GM19438 (cell line): ENCODE measurements at regions not wholly inside any gene's neighbourhood (a gene's known extent, or its start where the extent isn't known, plus 50 kb on each side); places are given as distances from the start of the nearest gene placed in this dataset.
"Not testable (repeated sequence)": the region's sequence is repeated elsewhere in the genome, so short reads cannot be mapped to it uniquely, and the experiment has no call there.

ENCODE experiments used
- ATAC-seq: cut with Tn5 transposase; IDR thresholded peaks from one replicate; pipeline ENCODE4 v1.9.1; 2021; ENCODE audit warnings: low read depth; ENCODE audit not compliant: unreplicated experiment

DNA sequence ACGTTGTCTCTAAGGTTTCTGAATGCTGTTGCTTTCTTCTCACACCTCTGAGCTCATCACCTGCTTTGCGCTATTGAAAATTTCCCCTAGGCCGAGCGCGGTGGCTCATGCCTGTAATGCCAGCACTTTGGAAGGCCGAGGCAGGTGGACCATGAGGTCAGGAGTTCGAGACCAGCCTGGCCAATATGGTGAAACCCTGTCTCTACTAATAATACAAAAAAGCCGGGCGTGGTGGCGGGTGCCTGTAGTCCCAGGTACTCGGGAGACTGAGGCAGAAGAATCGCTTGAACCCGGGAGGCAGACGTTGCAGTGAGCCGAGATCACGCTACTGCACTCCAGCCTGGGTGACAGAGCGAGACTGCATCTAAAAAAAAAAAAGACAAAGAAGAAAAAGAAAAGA lies 422.0 kb upstream of the DPH6 start:
- not testable (repeated sequence) for ATAC-seq

DNA sequence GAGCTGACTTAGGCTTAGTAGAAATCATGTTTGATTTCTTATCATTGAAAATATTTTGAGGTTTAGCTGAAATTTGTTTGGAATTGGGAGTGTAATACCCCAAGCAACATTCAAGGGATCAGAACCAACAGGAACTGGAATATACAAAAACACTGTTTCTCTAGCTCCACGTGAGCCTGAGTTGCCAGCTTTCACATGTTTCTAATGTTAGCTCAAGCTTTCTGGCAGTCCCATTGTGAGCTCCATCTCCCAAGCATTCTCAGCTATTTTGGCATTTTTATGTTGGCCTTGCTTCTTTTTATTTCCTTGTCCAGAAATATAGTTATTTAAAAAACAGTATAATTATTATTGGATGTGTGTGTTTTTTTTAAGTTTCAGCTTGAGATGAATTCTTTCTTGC lies 427.1 kb upstream of the DPH6 start:
- ATAC-seq = no peak

DNA sequence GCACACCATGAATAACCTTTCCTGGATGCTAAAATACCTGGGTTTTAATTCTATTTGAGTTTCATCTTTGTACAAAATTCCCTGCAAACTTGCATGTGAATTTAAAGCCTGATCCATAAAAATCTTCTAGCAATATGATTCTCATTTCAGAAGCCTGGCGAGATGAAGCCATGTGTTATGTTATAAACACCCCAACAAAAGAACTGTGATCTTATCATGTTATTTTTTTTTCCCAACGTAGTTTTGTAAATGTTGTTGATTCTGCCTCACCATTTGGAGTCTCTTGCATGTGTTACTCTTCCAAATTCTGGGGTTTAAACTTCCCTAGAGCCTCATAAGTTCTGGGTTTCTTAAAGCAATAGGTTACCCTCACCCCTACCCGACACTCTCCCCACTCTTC lies 428.1 kb upstream of the DPH6 start:
- no peak for ATAC-seq

DNA sequence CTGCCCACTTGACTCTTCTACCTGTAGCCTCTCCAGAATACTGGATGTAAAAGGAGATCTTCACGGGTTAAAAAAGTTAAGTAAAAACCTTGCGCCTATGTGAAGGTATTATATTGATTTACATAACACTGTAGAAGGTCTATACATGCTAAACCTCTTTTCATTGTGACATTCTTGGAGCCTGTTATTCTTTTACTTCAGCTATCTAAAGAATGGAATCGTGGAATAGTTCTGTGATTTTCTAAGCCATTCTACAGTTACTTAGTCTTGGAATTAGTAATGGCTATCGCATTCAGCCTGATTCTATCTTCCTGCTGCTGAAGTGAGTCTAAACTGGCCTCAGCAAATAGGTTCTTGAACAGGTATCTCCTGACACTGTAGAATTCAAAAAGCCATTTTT lies 430.0 kb upstream of the DPH6 start:
- no peak for ATAC-seq

DNA sequence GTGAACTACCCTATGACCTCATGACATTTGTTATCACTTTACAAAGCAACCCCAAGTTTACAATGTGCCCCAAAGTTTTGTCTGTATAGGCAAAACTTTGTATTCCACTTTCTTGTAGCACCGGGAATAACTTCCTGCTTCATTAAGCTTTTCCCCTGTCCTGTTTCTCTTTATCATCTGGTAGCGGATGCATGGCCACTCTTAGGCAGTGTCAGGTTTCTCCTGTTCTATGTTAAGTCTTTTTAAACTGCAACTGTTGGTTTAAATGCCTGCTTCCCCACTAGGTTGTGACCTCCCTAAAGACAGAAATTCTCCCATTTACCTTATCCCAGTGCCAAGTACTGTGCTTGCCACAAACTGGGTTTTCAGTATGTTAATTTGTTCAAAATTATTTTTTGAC lies 433.6 kb upstream of the DPH6 start:
- ATAC-seq = no peak

DNA sequence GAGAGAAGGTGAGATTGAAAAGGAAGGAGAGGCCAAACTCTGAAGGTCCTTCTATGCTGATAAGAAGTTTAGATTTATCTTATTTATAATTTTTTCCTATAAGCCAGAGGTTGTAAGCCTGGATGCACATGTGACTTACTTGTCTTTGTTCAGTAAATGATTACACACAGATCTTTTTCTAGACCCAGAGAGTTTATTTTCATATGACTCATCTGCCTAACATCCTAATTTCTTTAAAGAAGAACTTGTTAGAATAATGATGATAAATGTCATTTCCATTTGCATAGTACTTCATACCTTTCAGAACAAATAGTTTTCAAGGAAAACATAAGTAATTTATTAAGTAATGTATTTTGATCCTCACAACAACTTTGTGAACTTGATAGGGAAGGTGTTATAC lies 434.8 kb upstream of the DPH6 start:
- no peak for ATAC-seq

DNA sequence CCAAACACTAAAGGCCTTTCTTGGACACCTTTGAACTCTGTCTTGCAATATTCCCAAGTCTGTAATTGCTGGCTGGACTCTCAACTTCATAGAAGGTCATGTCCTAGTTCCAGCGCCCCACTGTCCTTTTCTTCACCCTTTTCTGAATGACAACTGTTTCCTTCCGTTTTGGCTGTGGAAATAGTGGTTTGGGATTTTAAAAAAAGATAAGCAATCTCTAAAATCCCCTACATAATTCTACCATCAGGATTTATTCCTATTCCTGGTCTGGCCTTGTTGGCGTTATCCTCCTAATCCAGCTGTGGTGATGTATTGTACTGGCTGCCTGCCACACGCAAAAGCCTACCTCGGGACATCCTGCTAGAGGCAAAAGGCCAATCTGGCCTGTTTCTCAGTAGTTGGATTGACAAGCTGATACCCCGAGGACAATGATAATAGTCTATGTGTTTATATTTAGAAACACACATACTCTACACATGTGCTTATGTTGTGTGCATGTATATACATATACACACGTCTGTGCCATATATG lies 440.3 kb upstream of the DPH6 start:
- no peak for ATAC-seq

DNA sequence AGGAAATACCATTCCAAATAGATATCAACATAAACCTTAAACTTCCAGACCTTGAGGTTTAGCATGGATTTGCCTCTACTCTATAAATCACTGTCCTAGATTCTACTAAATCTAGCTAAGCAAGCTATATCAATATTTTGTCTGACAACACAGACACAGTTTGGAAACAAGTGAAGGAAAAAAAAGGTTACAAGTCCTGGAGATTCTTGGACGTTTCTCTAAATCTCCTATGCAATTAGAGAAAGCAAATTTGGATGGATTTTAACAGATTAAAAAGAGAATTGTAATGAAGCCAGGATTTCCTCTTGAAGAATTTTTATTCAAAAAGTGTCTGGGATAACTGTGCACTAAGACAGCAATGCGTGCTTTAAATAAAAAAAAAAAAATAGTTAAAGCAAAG lies 441.1 kb upstream of the DPH6 start:
- ATAC-seq = no peak

DNA sequence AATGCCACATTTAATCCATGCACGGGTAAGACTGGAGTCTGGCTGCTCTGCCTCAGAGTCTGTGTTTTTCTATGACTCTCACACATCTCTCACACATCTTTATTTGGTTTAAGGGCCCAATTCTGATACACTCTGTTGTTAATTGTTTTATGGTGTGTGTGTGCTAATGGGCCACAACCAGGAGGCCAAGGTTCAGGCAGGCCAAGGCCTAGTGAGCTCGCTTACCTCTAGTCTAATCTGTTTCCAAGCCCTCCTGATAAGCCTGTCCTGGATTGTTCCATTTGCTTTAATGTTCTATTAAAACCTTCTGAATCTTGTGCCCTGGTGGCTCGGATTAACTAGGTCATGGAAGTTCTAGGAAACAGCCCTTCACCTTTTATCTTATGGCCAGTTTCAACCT lies 445.4 kb upstream of the DPH6 start:
- ATAC-seq = no peak

DNA sequence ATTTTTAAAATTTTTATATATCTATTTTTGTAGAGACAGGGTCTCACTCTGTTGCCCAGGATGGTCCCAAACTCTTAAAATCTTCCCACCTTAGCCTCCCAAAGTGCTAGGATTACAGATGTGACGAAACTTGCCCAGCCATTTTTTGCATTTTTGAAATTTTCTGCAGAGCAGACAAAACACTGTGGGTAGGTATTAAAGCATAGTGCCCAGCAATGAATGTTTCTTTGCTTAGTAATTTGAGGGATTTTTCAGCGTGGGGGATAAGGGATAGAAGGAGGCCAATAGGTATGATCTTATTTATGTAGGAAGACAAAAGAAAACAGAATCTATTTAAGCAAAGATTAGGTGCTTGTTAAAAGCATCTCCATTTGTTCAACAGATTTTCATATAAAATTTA lies 446.8 kb upstream of the DPH6 start:
- no peak for ATAC-seq

DNA sequence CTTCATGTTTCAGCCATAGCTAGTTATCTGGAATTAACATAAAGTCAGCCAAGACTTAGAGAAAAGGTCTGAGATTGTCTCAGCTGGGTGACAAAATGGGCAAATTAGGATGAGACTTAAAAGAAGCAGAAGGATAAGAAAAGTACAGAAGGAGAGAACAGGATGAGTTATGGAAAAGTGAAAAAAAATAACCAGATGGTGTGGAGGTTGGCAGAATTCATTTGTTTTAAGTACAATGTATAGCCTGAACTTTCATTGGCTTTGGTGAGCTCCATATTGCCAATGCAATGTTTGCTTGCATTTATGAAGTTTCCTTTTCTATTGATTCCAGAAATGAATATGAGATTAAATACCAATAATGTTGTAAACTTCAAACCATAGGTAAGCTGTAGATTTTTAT lies 447.2 kb upstream of the DPH6 start:
- ATAC-seq = no peak

DNA sequence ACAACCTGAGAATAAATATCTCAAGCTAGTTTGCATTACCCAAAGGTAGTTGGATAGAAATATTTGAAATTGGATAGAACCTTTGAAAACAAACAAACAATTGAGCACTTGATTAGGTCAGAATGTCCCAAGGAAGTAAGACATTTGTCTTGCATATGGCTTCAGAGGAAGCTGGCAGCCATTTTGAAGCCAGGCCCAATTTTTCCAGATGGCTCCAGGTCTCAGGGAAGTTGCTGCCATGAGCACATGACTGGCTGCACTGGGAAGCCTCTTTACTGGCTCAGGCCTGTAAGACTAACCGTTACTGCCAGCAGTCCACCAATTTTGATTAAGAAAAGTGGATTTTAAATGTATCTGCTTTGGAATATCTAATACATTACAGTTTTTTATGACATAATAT lies 448.9 kb upstream of the DPH6 start:
- no peak for ATAC-seq

DNA sequence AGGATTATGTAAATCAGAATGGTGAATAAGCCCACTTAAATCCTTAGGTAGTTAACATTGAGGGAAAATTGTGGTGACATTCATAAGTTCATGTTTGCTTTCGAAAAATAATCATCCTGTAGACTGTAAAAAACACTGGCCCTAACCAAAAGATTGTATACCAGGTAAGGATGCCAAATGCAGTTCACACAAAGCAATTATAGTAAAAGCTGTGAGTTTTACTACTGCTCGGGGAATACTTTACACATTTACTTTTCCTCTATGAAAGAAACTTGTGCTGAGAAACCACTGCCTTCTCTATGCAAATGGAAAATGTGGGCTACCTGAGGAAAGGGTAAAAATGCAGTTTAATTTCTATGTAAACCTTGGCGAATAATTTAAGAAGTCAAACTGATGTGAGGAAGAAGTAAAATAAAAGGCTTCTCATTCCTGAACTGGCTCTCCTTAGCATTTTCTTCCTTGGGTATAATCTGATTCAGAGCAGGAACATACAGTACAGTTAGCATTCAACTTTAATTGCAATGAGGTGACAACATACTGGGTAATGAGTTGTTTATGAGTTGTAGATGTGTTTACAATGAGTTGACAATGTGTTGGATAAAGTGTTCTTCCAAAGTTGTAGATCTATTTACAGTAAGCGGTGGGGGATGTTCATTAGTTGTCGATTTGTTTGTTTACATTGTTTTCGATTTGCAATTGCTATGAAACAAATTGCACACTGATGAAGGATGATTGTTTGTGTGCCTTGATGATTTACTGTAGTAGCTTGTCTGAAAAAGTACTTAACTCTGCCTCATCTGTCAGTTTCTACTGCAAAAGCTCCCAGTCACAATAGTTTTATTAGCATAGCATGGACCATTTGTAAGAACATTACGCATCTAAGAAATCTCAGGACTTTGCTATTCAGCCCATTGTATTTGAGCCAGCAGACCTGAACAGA lies 453.0 kb upstream of the DPH6 start:
- no peak for ATAC-seq

DNA sequence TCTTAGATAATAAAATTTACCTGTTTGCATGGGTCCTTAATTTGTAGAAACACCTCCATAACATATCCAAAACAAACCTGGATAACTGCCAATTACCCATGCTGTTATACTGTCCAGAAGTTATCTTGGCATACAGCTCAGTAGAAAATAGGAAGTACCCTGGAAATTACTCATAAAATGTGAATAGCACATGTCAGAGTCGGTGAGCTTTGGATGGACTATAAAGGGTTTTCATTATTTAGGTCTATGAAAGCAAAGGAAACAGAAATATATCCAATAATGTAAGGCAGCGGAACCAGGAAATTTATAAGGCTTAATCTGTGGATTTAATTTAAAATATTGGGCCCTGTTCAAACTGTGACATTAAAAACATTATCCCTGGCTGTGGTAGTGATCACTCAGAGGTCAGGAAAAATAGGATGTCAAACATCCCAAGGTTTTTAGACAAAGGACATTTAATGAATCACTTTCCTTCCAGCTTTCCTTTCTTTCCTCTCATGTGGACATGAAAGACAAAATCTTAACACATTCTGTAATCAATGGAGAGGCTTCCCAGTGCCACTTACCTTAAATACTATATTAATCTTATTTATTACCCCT lies 459.0 kb upstream of the DPH6 start:
- no peak for ATAC-seq

DNA sequence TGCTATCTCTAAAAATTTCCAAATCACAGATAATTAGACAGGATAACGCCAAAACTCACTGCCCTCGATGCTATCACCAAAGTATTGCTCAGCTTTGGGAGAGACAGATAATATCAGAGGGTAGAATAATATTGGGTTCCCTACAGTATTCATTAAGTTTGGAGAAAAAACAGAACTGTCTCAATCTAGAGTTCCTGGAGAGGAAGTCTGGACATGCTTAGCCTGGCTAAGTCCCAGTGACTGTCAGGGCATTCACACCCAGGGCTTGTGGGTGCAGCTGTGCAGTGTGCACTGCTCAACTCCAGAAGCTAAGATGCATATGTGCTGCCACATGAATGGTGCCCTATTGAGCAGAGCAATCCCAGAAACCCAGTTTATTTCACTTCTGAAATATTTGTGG lies 459.6 kb upstream of the DPH6 start:
- ATAC-seq = no peak

DNA sequence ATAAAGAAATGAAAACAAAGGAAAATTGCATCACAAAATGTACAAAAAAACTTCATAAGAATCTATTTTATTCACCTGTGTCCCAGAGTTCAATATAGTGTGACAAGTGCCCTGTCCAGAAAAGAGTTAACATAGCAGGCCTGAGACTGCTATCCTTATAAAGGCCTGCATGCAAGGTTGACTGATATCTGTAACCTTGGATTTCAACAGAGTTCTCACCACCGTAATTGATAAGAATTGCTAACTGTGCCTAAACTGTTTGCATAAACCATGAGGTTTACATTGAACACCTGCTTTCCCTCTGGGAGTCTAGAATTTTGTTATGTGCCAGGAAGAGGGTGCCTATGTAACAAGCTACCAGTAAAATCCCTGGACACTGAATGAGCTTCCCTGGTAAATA lies 461.7 kb upstream of the DPH6 start:
- ATAC-seq = no peak

DNA sequence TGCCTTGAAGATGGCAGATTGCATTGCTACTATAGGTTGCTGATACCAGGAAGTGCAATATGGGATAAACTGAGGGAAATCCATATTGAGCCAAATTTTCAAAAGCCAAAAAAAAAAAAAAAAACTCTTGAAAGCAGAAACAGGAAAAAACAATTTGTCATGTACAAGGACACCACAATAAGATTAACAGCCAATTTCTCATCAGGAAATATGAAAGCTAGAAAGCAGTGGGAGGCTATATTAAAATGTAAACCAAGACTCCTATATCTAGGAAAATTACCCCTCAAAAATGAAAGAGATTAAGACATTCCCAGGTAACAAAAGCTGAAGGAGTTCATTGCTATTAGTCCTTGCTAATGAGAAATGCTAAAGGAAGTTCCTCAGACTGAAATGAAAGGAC lies 462.8 kb upstream of the DPH6 start:
- no peak for ATAC-seq

DNA sequence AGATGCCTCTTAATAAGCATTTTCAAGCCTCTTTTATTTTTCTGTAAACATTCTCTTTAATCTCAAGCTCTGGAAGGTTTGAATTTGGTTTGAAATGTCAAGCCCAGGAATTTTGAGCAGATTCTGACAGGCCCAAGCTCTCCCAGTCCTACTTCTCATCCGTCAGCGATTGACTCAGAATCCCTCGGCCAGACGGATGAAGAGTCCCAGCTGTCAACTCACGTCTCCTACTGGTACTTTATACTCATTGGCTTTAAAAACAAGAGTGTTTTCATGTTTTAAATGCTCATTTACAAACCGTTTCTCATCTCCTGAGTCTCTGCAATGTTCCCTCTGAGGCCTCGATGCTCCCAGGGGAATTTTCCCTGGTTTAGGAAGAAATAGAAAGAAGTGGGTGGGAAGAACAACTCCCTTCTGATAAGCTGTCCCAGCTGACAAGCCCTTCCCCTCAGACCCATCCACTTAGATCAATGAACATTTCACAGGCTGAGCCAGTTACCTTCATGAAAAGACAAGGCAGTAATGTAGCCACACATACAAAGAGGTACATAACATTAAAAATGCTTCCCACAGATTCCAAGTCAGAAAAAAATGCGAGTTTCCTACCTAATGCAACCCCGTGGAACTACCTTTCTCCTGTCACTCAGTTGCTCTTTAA lies 478.2 kb upstream of the DPH6 start:
- no peak for ATAC-seq

DNA sequence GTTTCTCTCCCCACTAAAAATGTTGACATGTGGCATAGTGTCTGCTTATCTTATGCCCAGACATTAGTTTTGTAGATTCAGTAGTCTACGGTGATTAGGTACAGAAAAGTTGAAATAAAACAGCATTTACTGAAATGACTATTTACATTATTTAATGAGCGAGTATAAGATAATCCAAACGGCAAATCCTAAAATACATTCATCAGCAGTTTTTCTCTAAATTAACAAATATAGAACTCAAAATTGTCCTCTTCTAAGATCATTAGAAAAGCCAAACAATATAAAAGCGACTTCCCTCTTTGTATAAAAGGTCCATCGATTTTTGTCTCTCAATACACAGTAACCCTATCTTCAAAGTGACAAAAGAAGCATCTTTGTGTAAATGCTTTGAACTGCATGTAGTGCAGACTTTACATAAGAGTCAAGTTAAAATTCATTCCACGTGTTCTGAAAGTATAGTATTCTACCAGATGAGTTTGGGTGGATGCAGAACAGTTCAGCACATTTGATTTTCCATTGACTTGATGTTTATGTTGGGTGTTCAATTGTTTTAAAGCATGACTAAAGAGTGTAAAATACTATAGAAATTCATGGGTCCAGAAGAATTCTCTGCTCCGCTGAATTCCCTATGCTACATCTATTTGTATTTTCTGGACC lies 480.8 kb upstream of the DPH6 start:
- no peak for ATAC-seq

DNA sequence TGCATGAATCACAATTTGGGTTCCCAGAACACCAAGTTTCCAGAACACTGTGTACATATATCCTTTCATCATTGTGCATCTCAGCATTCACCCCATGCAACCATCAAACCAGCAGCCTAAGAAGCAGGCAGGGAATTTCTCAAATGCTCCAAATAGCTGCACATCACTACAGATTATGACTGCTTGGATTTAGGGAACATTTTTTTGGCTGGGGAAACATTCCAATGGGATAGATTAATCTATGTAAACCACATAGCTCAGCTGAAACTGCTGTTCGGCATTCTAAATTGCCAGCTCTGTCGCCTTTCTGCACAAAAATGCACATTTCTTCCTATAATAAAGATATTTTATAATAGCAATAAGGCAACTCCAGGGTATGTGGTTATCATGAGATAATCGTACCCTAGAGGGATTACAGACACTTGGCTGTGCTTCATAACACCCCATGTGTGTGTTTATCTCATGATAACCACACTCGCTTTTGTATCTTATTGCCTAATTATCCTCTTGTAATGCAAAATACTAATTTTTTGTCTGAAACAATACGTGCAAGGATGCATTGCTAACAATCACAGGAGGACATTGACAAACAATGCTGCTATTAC lies 483.7 kb upstream of the DPH6 start:
- no peak for ATAC-seq
